Vagina (tissue), 2 donors: ENCODE measurements at regions not wholly inside any gene's neighbourhood (a gene's known extent, or its start where the extent isn't known, plus 50 kb on each side); places are given as distances from the start of the nearest gene placed in this dataset.

ENCODE experiments used
- DNase-seq, 2 donors: peaks; one replicate each; pipeline ENCODE4 v3.0.0-alpha.2; 2017; ENCODE audit errors: extremely low spot score in 2 of 2
- H3K27ac ChIP-seq: fragments of 200-600 bp; sonication (generic); one replicate; pipeline ENCODE4 v1.5.1; 2019
- H3K27me3 ChIP-seq: fragments of 200-600 bp; sonication (generic); one replicate; pipeline ENCODE4 v1.5.1; 2019
- H3K36me3 ChIP-seq, 2 donors: fragments of 200-600 bp; sonication (generic); one replicate each; pipeline ENCODE4 v1.5.1; 2017 to 2019
- H3K4me1 ChIP-seq: fragments of 200-600 bp; sonication (generic); one replicate; pipeline ENCODE4 v1.5.1; 2019
- H3K4me3 ChIP-seq, 2 donors: fragments of 200-600 bp; sonication (generic); 1 replicate in 1 of 2; 2 replicates in 1 of 2; pipeline ENCODE4 v1.5.1; 2016 to 2019
- H3K9me3 ChIP-seq: fragments of 200-600 bp; sonication (generic); one replicate; pipeline ENCODE4 v1.5.1; 2019
- POLR2A ChIP-seq, 2 donors: fragments of 450-650 bp; IDR thresholded peaks; one replicate each; pipeline ENCODE4 v1.6.1; 2017; ENCODE audit warnings: antibody characterized with exemption in 2 of 2, mild to moderate bottlenecking in 2 of 2, moderate library complexity in 2 of 2
- POLR2AphosphoS5 ChIP-seq, 2 donors: sonication (generic); formaldehyde crosslinking; IDR thresholded peaks; one replicate each; pipeline ENCODE4 v1.9.0; 2017; ENCODE audit warnings: antibody characterized with exemption in 2 of 2, mild to moderate bottlenecking in 2 of 2, low read depth in 1 of 2; ENCODE audit not compliant: insufficient read depth in 1 of 2
- intact Hi-C: fragments of 100-400 bp; cut with DNase I; formaldehyde crosslinking; loops from one replicate; pipeline ENCODE4 v1.15.1; 2023
- TF ChIP-seq, protein P1 (sequence below), 3 experiments: fragments of 450-650 bp in 2 of 3; fragments of 200-600 bp in 1 of 3; sonication (generic) in 1 of 3; IDR thresholded peaks; one replicate each; pipeline ENCODE4 v1.5.1; 2017 to 2019; ENCODE audit warnings: antibody characterized with exemption in 3 of 3, mild to moderate bottlenecking in 2 of 3, moderate library complexity in 2 of 3

DNA sequence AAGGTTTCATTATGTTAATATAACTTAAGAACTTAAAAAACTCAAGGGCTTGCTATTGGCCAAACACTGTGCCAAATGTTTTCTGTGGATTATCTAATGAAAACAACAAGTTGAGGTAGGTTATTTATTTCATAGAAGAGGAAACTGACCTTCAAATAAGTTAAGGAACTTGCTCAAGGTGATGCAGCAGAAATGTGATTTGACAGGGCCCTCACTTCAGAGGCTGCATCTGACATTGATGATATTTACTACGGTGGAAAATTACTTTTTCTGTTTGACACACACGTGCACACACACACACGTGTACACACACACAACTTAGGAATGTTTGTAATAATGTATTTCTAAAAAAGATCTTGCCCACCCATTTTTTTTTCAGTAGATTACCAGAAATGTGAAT is 137.2 kb upstream of the CXCR4 start:
- H3K9me3 ChIP-seq = no peaks in the 10 kb centered on the region
- H3K27ac ChIP-seq = no peak overlapping the region
- intact Hi-C loops = no loop called here
- no peaks in the 10 kb centered on the region for H3K27me3 ChIP-seq
- no peaks in the 10 kb centered on the region for H3K36me3 ChIP-seq
- TF ChIP-seq, protein P1, sequence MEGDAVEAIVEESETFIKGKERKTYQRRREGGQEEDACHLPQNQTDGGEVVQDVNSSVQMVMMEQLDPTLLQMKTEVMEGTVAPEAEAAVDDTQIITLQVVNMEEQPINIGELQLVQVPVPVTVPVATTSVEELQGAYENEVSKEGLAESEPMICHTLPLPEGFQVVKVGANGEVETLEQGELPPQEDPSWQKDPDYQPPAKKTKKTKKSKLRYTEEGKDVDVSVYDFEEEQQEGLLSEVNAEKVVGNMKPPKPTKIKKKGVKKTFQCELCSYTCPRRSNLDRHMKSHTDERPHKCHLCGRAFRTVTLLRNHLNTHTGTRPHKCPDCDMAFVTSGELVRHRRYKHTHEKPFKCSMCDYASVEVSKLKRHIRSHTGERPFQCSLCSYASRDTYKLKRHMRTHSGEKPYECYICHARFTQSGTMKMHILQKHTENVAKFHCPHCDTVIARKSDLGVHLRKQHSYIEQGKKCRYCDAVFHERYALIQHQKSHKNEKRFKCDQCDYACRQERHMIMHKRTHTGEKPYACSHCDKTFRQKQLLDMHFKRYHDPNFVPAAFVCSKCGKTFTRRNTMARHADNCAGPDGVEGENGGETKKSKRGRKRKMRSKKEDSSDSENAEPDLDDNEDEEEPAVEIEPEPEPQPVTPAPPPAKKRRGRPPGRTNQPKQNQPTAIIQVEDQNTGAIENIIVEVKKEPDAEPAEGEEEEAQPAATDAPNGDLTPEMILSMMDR (IDR thresholded peaks at IDR 0.05) = no peak
- no peak for TF ChIP-seq POLR2AphosphoS5 (IDR thresholded peaks at IDR 0.05; ENCODE audit: insufficient read depth in 1 of 2, low read depth in 1 of 2)
- no peak for TF ChIP-seq POLR2A (IDR thresholded peaks at IDR 0.05)
- DNase-seq = no peak
- H3K4me3 ChIP-seq = no peak overlapping the region
- no peaks in the 10 kb centered on the region for H3K4me1 ChIP-seq

DNA sequence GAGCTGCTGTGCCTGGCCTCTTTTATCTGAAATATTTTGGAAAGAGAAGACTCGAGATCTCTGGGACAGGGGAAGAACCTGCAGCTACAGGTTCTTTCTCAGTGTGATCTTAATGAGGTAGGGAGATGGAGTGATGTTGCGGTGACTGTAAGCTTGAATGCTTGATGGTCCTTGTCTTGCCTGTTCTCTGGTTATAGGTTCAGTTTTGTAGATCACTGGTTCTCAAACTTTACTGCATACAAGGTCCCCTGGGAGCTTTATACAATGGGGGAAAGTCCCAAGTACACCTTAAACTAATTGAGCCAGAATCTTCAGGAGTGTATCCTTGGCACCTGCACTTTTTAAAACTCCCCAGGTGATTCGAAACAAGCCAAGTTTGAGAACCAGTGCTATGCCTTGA is 136.7 kb upstream of the CXCR4 start:
- TF ChIP-seq, protein P1 (IDR thresholded peaks at IDR 0.05) = no peak
- TF ChIP-seq POLR2A (IDR thresholded peaks at IDR 0.05) (no peak), POLR2AphosphoS5 (IDR thresholded peaks at IDR 0.05; ENCODE audit: insufficient read depth in 1 of 2, low read depth in 1 of 2) (no peak)
- intact Hi-C loops = no loop called here
- DNase-seq = no peak
- Histone ChIP-seq H3K4me3 (no peak overlapping the region), H3K27ac (no peak overlapping the region), H3K4me1 (no peaks in the 10 kb centered on the region), H3K27me3 (no peaks in the 10 kb centered on the region), H3K36me3 (no peaks in the 10 kb centered on the region), H3K9me3 (no peaks in the 10 kb centered on the region)

DNA sequence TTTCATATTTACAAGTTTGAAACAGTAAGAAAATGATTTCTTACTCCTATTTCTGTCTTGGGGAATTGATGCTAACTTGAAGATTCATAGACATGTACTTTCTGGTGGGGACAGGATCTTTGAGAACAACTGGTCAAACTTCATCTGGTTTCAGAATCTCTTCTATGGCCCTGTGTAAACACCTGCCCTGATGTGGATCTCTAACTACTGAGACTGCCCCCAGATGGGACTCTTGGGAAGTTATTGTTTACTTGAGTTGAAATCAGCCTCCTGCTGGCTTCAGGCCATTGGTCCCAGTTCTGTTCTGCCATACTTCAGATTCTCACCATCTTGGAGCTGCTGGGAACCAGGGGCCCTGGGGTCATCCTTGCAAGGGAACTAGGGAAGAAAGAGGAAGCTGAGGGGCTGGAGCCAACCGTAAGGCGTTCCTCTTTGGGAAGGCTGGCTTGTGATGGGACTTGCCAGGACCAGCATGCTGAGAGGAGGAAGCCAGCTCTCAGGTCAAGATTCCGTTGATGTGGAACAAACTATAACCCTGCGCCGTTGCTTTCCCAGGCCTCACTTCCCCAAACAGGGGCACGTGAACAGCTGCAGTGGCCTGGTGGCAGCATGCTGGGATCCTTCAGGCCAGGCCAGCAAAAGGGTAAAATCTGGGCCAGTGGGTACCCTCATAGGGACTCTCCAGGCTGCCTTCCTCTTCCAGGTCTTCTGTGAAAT is 135.5 kb upstream of the CXCR4 start:
- Histone ChIP-seq H3K4me1 (no peaks in the 10 kb centered on the region), H3K9me3 (no peaks in the 10 kb centered on the region), H3K27ac (no peak overlapping the region), H3K36me3 (no peaks in the 10 kb centered on the region), H3K27me3 (no peaks in the 10 kb centered on the region), H3K4me3 (no peak overlapping the region)
- TF ChIP-seq, protein P1 (IDR thresholded peaks at IDR 0.05) = no peak
- TF ChIP-seq POLR2AphosphoS5 (IDR thresholded peaks at IDR 0.05; ENCODE audit: insufficient read depth in 1 of 2, low read depth in 1 of 2) (no peak), POLR2A (IDR thresholded peaks at IDR 0.05) (no peak)
- intact Hi-C loops = no loop called here
- DNase-seq = no peak

DNA sequence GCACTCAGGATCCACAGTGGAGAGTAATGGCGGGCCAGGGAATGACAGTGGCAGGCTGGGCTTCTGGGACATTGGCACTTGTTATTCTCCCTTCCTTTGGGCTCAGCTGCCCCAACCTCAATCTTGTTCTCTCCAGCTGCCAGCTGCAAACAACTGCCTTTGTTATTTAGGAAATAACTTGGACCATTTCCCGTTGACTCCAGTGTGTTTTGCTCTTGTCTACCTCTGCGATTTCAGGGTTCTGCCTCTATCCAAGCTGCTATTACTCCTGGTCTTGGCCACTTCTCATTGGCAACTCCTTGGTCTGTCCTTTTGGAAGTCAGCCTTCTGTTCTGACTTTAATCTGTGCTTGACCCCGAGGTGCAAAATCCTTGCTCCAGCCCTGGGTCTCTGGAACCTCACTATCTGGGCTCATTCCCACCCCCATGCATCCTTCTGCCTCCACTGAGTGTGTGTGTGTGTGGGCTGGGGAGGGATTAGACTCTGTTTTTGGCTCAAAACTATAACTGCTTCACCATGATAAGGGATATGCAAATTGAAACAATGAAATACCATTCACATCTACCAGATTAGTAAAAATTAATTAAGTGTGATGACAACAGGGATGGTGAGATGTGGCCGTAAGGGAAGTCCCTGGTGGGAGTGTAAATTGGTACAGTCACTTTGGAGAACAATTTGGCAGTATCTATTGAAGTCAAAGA is 134.1 kb upstream of the CXCR4 start:
- H3K4me3 ChIP-seq = no peak overlapping the region
- TF ChIP-seq POLR2A (IDR thresholded peaks at IDR 0.05) (no peak), POLR2AphosphoS5 (IDR thresholded peaks at IDR 0.05; ENCODE audit: insufficient read depth in 1 of 2, low read depth in 1 of 2) (no peak)
- TF ChIP-seq, protein P1 (IDR thresholded peaks at IDR 0.05) = no peak

More for the DNA sequence above, 134.1 kb upstream of the CXCR4 start:
- intact Hi-C loops = no loop called here
- DNase-seq = no peak
- Histone ChIP-seq H3K9me3 (no peaks in the 10 kb centered on the region), H3K27ac (no peak overlapping the region), H3K27me3 (no peaks in the 10 kb centered on the region), H3K36me3 (no peaks in the 10 kb centered on the region), H3K4me1 (no peaks in the 10 kb centered on the region)
